GM18508 (cell line): ENCODE measurements at regions not wholly inside any gene's neighbourhood (a gene's known extent, or its start where the extent isn't known, plus 50 kb on each side); places are given as distances from the start of the nearest gene placed in this dataset.
"Not testable (repeated sequence)": the region's sequence is repeated elsewhere in the genome, so short reads cannot be mapped to it uniquely, and the experiment has no call there.

Source experiments
- ATAC-seq: cut with Tn5 transposase; IDR thresholded peaks from one replicate; pipeline ENCODE4 v1.9.1; 2021; ENCODE audit warnings: moderate number of reproducible peaks; ENCODE audit not compliant: insufficient read depth, unreplicated experiment

DNA sequence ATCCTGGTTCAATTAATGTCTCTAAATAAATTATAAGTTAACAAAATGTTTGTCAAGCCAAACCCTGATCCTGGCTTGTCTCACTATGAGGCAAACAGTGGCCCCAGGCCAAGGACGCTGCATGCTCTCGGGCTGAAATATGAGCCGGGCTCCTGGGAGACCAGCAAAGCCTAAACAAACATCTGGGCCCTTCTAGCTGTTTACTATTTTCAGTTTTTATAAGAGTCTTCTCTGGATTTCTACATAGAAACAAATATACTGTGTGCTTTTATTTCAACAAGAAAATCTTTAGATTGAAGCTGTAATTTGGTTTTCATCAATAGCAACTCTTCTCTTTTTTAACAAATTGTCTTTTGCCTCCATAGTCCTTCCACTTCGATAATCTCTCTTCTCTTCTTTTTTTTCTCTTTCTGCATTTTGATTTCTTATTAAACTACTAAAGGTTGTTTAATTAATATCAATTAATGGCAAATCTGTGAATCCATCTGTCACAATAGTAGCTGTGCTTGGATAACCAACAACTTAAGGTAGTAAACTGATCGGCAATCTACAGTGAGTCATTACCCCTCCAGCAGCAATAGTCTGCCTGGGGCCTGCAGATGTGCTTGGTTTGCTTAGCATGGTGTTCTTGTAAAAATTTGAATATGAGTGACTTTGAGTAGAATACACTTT, 83.3 kb upstream of the DNAJC1 start:
- ATAC-seq: no peak

GRCh38 chr10:22079921-22080320, 76.4 kb upstream of the DNAJC1 start:
- not testable (repeated sequence) for ATAC-seq

DNA sequence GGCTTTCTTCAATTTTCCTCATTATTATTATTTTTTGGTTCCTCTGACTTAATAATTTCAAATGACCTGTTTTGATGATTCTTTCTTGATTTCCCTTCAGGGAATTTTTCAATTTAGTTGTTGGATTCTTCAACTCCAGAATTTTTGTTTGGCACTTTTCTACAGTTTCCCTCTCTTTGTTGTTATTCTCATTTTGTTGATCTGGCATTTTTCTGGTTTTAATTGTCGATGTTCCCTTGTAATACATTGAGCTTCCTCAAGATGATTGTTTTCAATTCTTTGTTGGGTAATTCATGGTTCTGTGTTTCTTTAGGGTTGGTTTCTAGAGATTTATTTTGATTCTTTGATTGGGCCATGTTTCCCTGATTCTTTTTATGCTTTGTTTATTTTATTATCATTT, 67.8 kb upstream of the DNAJC1 start:
- no peak for ATAC-seq

DNA sequence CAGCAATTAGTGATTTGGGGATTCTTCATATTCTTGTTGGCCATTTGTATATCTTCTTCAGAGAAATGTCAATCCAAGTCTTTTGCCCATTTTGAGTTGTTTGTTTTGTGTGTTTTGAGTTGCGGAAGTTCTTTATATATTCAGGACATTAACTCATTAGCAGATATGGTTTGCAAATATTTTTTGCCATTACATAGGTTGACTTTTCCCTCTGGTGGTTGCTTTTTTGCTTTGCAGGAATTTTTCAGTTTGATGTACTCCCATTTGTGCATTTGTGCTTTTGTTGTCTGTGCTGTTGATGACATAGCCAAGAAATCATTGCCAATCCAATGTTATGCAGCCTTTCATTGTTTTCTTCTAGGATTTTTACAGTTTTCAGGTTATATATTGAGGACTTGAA, 63.6 kb upstream of the DNAJC1 start:
- ATAC-seq: no peak

DNA sequence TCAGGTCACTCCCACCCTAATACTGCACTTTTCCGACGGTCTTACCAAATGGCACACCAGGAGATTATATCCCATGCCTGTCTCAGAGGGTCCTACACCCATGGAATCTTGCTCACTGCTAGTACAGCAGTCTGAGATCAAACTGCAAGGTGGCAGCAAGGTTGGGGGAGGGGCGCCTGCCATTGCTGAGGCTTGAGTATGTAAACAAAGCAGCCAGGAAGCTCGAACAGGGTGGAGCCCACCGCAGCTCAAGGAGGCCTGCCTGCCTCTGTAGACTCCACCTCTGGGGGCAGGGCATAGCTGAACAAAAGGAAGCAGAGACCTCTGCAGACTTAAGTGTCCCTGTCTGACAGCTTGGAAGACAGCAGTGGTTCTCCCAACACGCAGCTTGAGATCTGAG, 57.5 kb upstream of the DNAJC1 start:
- not testable (repeated sequence) for ATAC-seq

- no peak for ATAC-seq
These were observed 54.7 kb upstream of the DNAJC1 start for GRCh38 chr10:22058201-22058600.

- no peak for ATAC-seq
These were observed 51.4 kb upstream of the DNAJC1 start for GRCh38 chr10:22054961-22055360.
